ENCODE measurements at regions not wholly inside any gene's neighbourhood (a gene's known extent, or its start where the extent isn't known, plus 50 kb on each side); places are given as distances from the start of the nearest gene placed in this dataset.

DNA sequence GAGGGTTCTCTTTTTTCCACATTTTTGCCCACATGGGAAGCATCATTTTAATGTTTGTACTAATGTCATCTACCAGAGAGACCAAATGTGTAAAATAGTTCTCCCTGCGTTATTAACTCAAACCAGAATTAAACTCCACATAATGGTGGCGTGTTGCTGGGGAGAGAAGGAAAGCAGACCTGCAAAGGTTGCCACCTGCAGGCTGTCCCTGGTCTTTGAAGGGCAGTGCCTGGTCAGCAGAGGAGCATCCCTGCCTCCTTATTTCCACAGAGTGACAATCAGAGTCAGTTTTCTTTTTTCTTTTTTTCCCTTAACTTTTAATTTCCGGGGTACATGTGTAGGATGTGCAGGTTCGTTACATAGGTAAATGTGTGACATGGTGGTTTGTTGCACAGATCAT is 214.5 kb downstream of the TBX18 start:
- no peaks in the 10 kb centered on the region for H3K9me3 ChIP-seq (ENCODE audit: control insufficient read depth, low read depth, low read length)
- H3K27ac ChIP-seq (ENCODE audit: low read length): no peak overlapping the region
- H3K4me1 ChIP-seq (ENCODE audit: control insufficient read depth, low read depth, low read length): no peaks in the 10 kb centered on the region
- H3K4me3 ChIP-seq (ENCODE audit: low read length): no peak overlapping the region
- no peak overlapping the region for H3K9ac ChIP-seq (ENCODE audit: low read length)
- no peaks in the 10 kb centered on the region for H3K27me3 ChIP-seq (ENCODE audit: control insufficient read depth, insufficient read depth, low read length)
- no peaks in the 10 kb centered on the region for H3K36me3 ChIP-seq (ENCODE audit: control insufficient read depth, low read depth, low read length)

DNA sequence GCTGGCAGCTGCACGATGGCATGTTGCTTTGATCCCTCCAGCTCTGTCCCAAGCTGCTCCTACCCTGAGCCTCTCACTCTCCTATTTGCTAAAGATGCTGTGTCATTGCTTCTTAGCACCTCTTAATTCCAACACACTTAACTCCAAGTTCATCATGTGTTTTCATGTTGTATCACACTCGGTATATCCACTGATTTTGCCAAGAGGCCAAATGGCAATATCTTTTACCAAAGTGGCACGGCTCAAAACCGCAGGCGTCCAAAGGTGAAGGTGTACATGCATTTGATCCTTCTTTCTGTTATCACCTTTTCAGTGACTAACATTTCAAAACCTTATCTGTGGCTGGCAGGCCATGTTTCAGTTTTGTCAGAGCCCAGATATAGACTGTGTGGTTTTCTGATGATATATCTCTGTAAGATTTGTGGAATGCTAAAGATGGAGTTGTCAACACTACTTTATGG is 217.0 kb downstream of the TBX18 start:
- H3K4me1 ChIP-seq (ENCODE audit: control insufficient read depth, low read depth, low read length): no peaks in the 10 kb centered on the region
- no peaks in the 10 kb centered on the region for H3K9me3 ChIP-seq (ENCODE audit: control insufficient read depth, low read depth, low read length)
- no peaks in the 10 kb centered on the region for H3K27me3 ChIP-seq (ENCODE audit: control insufficient read depth, insufficient read depth, low read length)
- no peaks in the 10 kb centered on the region for H3K36me3 ChIP-seq (ENCODE audit: control insufficient read depth, low read depth, low read length)
- H3K4me3 ChIP-seq (ENCODE audit: low read length): no peak overlapping the region
- H3K9ac ChIP-seq (ENCODE audit: low read length): no peak overlapping the region
- H3K27ac ChIP-seq (ENCODE audit: low read length): no peak overlapping the region

DNA sequence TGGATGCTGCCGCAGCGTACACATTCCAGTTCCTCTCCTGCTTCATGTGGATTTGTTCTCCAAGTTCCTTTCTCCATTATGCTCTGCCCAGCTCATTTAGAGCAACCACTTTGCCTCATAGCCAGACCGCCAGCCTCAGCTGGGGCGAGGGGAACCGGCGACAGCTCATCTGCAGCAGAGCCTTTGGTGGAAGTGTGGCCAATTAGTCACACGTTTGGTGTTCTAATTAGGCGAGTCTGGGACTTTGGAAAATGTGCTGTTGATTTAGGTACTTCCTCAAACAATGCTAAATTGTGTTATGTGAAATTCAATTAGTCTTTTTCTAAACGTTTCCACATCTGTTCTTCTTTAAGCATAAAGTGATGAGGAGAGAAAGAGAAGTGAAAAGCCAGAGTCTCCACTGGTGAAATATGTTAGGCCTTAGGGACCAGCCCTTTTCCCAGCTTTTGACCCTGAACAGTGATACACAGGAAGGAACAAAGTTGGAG is 217.9 kb downstream of the TBX18 start:
- Histone ChIP-seq H3K4me3 (ENCODE audit: low read length) (no peak overlapping the region), H3K9me3 (ENCODE audit: control insufficient read depth, low read depth, low read length) (no peaks in the 10 kb centered on the region), H3K9ac (ENCODE audit: low read length) (no peak overlapping the region), H3K27ac (ENCODE audit: low read length) (no peak overlapping the region), H3K27me3 (ENCODE audit: control insufficient read depth, insufficient read depth, low read length) (no peaks in the 10 kb centered on the region), H3K36me3 (ENCODE audit: control insufficient read depth, low read depth, low read length) (no peaks in the 10 kb centered on the region), H3K4me1 (ENCODE audit: control insufficient read depth, low read depth, low read length) (no peaks in the 10 kb centered on the region)

DNA sequence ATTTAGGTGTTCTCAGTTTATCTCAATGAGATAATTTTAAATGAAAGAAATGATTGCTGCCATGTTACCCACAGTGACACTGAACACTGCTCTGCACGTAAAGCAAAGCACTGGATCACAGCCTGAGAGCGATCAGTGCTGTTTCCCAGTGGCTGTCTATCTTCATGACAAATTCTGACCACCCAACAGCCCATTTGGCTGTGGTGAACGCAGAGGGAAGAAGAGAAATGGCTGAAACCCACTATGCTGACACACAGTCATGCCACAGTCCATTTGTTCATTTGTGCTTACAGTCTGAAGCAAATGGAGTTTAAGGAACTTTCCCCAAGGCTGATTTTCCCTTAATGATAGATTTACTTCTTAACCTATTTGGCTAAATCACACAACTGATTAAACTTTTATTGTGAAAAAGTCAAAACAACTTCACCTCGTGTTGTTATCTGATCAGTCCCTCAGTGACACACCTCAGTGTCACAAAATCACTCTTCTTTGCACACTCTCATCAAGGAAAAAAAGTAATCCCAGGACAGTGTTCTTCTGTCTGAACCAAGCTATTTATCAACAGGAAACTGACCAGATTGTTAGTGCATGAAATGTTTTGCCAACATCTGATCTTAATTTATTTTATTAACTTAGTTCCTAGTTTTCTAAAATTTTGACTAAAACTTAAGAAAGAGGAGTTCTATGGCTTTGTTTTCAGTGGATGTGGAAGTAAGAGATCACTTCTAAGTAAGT is 225.1 kb downstream of the TBX18 start:
- H3K9ac ChIP-seq (ENCODE audit: low read length): no peak overlapping the region
- H3K4me3 ChIP-seq (ENCODE audit: low read length): no peak overlapping the region
- no peaks in the 10 kb centered on the region for H3K9me3 ChIP-seq (ENCODE audit: control insufficient read depth, low read depth, low read length)
- no peaks in the 10 kb centered on the region for H3K4me1 ChIP-seq (ENCODE audit: control insufficient read depth, low read depth, low read length)
- H3K27me3 ChIP-seq (ENCODE audit: control insufficient read depth, insufficient read depth, low read length): no peaks in the 10 kb centered on the region
- H3K36me3 ChIP-seq (ENCODE audit: control insufficient read depth, low read depth, low read length): no peaks in the 10 kb centered on the region
- no peak overlapping the region for H3K27ac ChIP-seq (ENCODE audit: low read length)

DNA sequence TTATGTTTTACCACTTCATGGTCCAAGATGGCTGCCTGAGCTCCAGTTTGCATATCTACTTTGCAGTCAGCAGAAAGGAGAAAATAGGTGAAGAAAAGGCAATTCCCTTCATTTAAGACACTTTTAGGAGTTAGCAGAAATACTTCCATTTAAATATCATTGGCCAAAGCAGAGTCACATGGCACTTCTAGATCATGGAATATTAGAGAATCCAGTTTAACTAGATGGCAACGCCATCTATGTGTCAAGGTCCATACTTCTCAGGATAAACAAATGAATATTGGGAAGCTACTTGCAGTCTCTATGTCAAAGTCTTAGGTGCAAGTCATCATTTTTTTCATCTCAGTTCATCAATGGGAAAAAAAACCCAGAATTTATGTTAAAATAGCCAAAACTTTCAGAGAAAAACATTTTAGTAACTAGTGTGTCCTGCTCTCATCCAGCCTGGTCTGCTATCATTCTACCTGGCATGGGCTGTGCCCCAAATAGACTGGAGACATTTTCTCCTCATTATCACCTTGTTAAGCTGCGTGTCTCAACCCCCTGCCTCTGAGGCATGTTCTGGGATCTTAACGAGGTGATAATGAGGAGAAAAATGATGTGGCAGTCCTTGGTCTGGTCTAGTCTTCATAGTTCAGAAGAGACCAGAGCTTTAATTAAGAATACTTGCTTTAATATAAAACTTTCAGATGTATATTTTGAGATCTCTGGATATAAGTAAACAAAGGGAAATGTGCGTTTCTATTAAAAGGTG is 227.3 kb downstream of the TBX18 start:
- H3K4me3 ChIP-seq (ENCODE audit: low read length): no peak overlapping the region
- H3K9me3 ChIP-seq (ENCODE audit: control insufficient read depth, low read depth, low read length): no peaks in the 10 kb centered on the region
- no peaks in the 10 kb centered on the region for H3K27me3 ChIP-seq (ENCODE audit: control insufficient read depth, insufficient read depth, low read length)
- H3K4me1 ChIP-seq (ENCODE audit: control insufficient read depth, low read depth, low read length): no peaks in the 10 kb centered on the region
- no peak overlapping the region for H3K27ac ChIP-seq (ENCODE audit: low read length)
- H3K36me3 ChIP-seq (ENCODE audit: control insufficient read depth, low read depth, low read length): no peaks in the 10 kb centered on the region
- H3K9ac ChIP-seq (ENCODE audit: low read length): no peak overlapping the region

DNA sequence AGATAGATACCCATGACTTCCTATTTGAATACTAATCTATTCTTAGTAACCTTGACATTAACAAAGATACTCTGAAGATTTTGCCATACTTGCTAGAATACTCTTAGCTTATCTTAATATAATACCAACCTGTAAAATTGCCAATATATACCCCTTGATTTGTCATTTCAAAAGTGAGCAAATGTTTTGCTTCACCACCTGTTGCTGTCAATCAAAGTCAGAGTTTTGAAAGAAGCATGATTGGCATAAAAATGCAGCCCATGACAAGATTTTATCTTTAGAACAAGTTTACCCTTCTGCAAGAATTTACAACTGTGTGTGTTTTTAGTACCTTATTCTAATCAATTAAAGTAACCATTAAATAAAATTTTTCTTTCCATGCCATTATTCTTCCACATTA is 236.2 kb downstream of the TBX18 start:
- Histone ChIP-seq H3K27me3 (ENCODE audit: control insufficient read depth, insufficient read depth, low read length) (no peaks in the 10 kb centered on the region), H3K4me3 (ENCODE audit: low read length) (no peak overlapping the region), H3K9me3 (ENCODE audit: control insufficient read depth, low read depth, low read length) (no peaks in the 10 kb centered on the region), H3K9ac (ENCODE audit: low read length) (no peak overlapping the region), H3K27ac (ENCODE audit: low read length) (no peak overlapping the region), H3K36me3 (ENCODE audit: control insufficient read depth, low read depth, low read length) (no peaks in the 10 kb centered on the region), H3K4me1 (ENCODE audit: control insufficient read depth, low read depth, low read length) (no peaks in the 10 kb centered on the region)

DNA sequence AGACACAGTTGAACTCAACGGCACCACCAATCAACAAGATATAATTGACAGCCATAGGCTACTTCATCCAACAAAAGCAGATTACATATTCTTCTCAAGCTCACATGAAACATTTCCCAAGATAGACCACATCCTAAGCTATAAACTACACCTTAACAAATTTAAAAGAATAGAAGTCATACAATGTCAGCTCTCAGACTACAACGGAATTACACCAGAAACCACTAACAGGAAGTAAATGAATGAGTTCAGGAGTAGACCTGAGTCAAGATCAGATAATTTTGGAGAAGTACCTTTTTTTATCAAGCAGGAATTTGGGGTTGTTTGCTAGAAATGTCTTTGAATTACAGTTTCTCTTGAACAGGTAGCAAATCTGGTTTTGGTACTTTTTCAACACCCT is 237.8 kb downstream of the TBX18 start:
- Histone ChIP-seq H3K9ac (ENCODE audit: low read length) (no peak overlapping the region), H3K4me1 (ENCODE audit: control insufficient read depth, low read depth, low read length) (no peaks in the 10 kb centered on the region), H3K27me3 (ENCODE audit: control insufficient read depth, insufficient read depth, low read length) (no peaks in the 10 kb centered on the region), H3K4me3 (ENCODE audit: low read length) (no peak overlapping the region), H3K36me3 (ENCODE audit: control insufficient read depth, low read depth, low read length) (no peaks in the 10 kb centered on the region), H3K27ac (ENCODE audit: low read length) (no peak overlapping the region), H3K9me3 (ENCODE audit: control insufficient read depth, low read depth, low read length) (no peaks in the 10 kb centered on the region)

DNA sequence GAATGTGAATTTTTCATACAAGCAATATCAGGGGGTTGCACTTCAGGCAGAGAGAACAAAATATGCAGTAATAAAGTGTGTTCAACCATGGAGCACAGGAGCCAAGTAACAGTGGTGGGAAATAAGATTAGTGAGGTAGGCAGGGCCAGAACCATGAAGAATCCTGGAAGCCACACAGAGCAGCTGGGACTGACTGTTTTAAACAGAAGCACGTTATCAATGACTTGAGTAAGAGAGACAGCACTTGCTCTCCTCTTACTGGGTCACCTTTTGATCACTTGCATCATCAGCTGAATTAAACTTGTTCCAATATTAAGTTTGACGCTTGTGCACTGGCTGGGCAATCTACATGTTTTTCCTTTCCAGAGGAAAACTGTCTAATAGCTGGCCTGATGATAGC is 238.5 kb downstream of the TBX18 start:
- no peak overlapping the region for H3K4me3 ChIP-seq (ENCODE audit: low read length)
- H3K9ac ChIP-seq (ENCODE audit: low read length): no peak overlapping the region
- H3K36me3 ChIP-seq (ENCODE audit: control insufficient read depth, low read depth, low read length): no peaks in the 10 kb centered on the region
- H3K4me1 ChIP-seq (ENCODE audit: control insufficient read depth, low read depth, low read length): no peaks in the 10 kb centered on the region
- no peaks in the 10 kb centered on the region for H3K27me3 ChIP-seq (ENCODE audit: control insufficient read depth, insufficient read depth, low read length)
- H3K9me3 ChIP-seq (ENCODE audit: control insufficient read depth, low read depth, low read length): no peaks in the 10 kb centered on the region
- H3K27ac ChIP-seq (ENCODE audit: low read length): no peak overlapping the region

DNA sequence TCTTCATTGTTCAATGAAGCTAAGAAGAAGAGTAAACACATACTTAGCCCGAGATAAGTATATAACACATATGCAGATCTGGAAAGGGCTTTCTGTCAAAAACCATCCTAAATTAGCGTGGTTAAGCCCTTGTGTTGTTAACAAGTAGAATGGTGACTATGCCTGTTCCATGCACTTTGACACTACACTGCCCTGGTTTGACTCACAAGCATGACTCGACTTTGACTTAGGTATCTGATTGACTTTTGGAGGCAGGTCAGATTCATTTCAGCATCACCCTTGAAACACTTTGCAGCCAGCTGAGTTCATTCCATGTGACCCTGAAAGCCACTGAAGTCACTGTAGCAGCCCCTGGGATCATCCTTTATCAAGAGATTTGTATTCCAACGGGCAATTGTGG is 239.8 kb downstream of the TBX18 start:
- no peaks in the 10 kb centered on the region for H3K27me3 ChIP-seq (ENCODE audit: control insufficient read depth, insufficient read depth, low read length)
- no peaks in the 10 kb centered on the region for H3K36me3 ChIP-seq (ENCODE audit: control insufficient read depth, low read depth, low read length)
- H3K4me3 ChIP-seq (ENCODE audit: low read length): no peak overlapping the region
- H3K9me3 ChIP-seq (ENCODE audit: control insufficient read depth, low read depth, low read length): no peaks in the 10 kb centered on the region
- H3K9ac ChIP-seq (ENCODE audit: low read length): no peak overlapping the region
- H3K4me1 ChIP-seq (ENCODE audit: control insufficient read depth, low read depth, low read length): no peaks in the 10 kb centered on the region
- H3K27ac ChIP-seq (ENCODE audit: low read length): no peak overlapping the region

DNA sequence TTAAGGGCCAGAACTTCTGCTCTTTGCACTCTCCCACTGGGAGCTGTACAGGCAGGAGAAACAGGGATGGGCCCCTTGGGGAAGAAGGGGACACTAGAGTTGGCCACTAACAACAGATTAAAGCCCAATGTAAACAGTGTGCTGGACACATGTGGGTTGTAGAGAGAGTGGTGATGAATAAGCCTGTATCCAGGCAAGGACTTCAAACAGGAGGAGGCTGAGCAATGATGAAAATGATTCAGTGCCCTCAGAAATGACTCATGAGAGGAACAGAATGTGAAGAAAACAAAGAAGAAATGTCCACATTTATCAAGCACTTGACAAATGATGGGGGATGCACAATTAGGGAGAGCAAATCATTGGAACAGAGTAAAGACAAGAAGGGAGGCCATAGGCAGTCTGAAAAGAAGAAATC is 242.3 kb downstream of the TBX18 start:
- H3K9me3 ChIP-seq (ENCODE audit: control insufficient read depth, low read depth, low read length): no peaks in the 10 kb centered on the region
- no peak overlapping the region for H3K9ac ChIP-seq (ENCODE audit: low read length)
- no peaks in the 10 kb centered on the region for H3K27me3 ChIP-seq (ENCODE audit: control insufficient read depth, insufficient read depth, low read length)
- H3K27ac ChIP-seq (ENCODE audit: low read length): no peak overlapping the region
- H3K36me3 ChIP-seq (ENCODE audit: control insufficient read depth, low read depth, low read length): no peaks in the 10 kb centered on the region
- H3K4me1 ChIP-seq (ENCODE audit: control insufficient read depth, low read depth, low read length): no peaks in the 10 kb centered on the region
- no peak overlapping the region for H3K4me3 ChIP-seq (ENCODE audit: low read length)

DNA sequence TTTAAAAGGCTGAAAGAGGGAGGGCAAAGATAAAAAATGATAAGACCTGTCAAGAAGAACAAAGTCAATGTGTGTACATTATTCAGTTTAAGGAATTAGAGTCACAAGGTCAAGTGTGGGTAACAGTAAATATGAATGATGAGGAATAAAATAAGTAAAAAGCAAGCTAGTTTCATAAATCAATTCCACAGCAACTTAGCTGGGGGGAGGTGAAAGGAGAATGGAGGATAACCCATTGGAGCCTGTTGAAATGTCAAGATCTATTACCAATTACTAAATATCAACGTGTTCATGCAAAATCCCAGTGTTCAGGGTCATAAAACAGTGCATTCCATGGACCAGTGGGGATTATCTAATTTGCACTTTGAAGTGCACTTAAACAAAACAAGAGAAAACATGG is 242.9 kb downstream of the TBX18 start:
- Histone ChIP-seq H3K27ac (ENCODE audit: low read length) (no peak overlapping the region), H3K9me3 (ENCODE audit: control insufficient read depth, low read depth, low read length) (no peaks in the 10 kb centered on the region), H3K27me3 (ENCODE audit: control insufficient read depth, insufficient read depth, low read length) (no peaks in the 10 kb centered on the region), H3K4me3 (ENCODE audit: low read length) (no peak overlapping the region), H3K9ac (ENCODE audit: low read length) (no peak overlapping the region), H3K4me1 (ENCODE audit: control insufficient read depth, low read depth, low read length) (no peaks in the 10 kb centered on the region), H3K36me3 (ENCODE audit: control insufficient read depth, low read depth, low read length) (no peaks in the 10 kb centered on the region)

Data from iPS-18a (cell line).